ENCODE measurements at regions not wholly inside any gene's neighbourhood (a gene's known extent, or its start where the extent isn't known, plus 50 kb on each side); places are given as distances from the start of the nearest gene placed in this dataset.

- TF ChIP-seq GATA3 (IDR thresholded peaks at IDR 0.05; ENCODE audit: low read depth, low read length) (no peak), GATA2 (IDR thresholded peaks at IDR 0.05; ENCODE audit: low read depth, low read length) (no peak)
Measured at GRCh38 chr13:105426441-105426840, 1109.0 kb downstream of the EFNB2 start.

Data from SH-SY5Y (cell line).